Smooth muscle cell of the brain vasculature (primary cell): ENCODE measurements at regions not wholly inside any gene's neighbourhood (a gene's known extent, or its start where the extent isn't known, plus 50 kb on each side); places are given as distances from the start of the nearest gene placed in this dataset.

Experiments used
- DNase-seq: peaks from one replicate; pipeline ENCODE4 v3.0.0-alpha.2; 2012; ENCODE audit warnings: low read depth, low spot score

GRCh38 chr18:24734058-24734457 is 273.6 kb downstream of the HRH4 start:
- DNase-seq: no peak

GRCh38 chr18:24735624-24736231 is 275.3 kb downstream of the HRH4 start:
- no peak for DNase-seq

GRCh38 chr18:24736662-24737330 is 276.4 kb downstream of the HRH4 start:
- no peak for DNase-seq

GRCh38 chr18:24740829-24741228 is 280.4 kb downstream of the HRH4 start:
- DNase-seq: no peak

- no peak for DNase-seq
These were observed 280.9 kb downstream of the HRH4 start for GRCh38 chr18:24741321-24741720.

GRCh38 chr18:24741965-24742724 is 281.7 kb downstream of the HRH4 start:
- no peak for DNase-seq

- DNase-seq: no peak
These were observed 294.3 kb downstream of the HRH4 start for GRCh38 chr18:24754583-24755253.

- DNase-seq: no peak
These were observed 295.9 kb downstream of the HRH4 start for GRCh38 chr18:24756385-24756784.

GRCh38 chr18:24757134-24757533 is 296.7 kb downstream of the HRH4 start:
- DNase-seq: no peak

GRCh38 chr18:24761765-24762164 is 301.3 kb downstream of the HRH4 start:
- no peak for DNase-seq

- no peak for DNase-seq
These were observed 302.1 kb downstream of the HRH4 start for GRCh38 chr18:24762511-24762910.

GRCh38 chr18:24763765-24764513 is 303.5 kb downstream of the HRH4 start:
- DNase-seq: no peak

- no peak for DNase-seq
These were observed 304.3 kb downstream of the HRH4 start for GRCh38 chr18:24764766-24765165.

- no peak for DNase-seq
These were observed 305.9 kb downstream of the HRH4 start for GRCh38 chr18:24766376-24766775.

- DNase-seq: no peak
These were observed 310.0 kb downstream of the HRH4 start for GRCh38 chr18:24770311-24771024.

- DNase-seq: no peak
These were observed 310.9 kb downstream of the HRH4 start for GRCh38 chr18:24771300-24771699.

- DNase-seq: no peak
These were observed 312.7 kb downstream of the HRH4 start for GRCh38 chr18:24773101-24773500.

- no peak for DNase-seq
These were observed 315.6 kb downstream of the HRH4 start for GRCh38 chr18:24776019-24776418.

GRCh38 chr18:24778810-24779418 is 318.5 kb downstream of the HRH4 start:
- no peak for DNase-seq

- DNase-seq: no peak
These were observed 322.1 kb downstream of the HRH4 start for GRCh38 chr18:24782566-24782965.
